NK-92 (cell line): ENCODE measurements at regions not wholly inside any gene's neighbourhood (a gene's known extent, or its start where the extent isn't known, plus 50 kb on each side); places are given as distances from the start of the nearest gene placed in this dataset.
"Not testable (repeated sequence)": the region's sequence is repeated elsewhere in the genome, so short reads cannot be mapped to it uniquely, and the experiment has no call there.

Source experiments
- DNase-seq: peaks from one replicate; lab custom pipeline; 2025; ENCODE audit not compliant: unreplicated experiment; lab: John Stamatoyannopoulos, UW

- no peak for DNase-seq
These were observed 203.6 kb upstream of the MKLN1 start for GRCh38 chr7:131124001-131124629.

GRCh38 chr7:131124867-131125266, 202.8 kb upstream of the MKLN1 start:
- DNase-seq = no peak

DNA sequence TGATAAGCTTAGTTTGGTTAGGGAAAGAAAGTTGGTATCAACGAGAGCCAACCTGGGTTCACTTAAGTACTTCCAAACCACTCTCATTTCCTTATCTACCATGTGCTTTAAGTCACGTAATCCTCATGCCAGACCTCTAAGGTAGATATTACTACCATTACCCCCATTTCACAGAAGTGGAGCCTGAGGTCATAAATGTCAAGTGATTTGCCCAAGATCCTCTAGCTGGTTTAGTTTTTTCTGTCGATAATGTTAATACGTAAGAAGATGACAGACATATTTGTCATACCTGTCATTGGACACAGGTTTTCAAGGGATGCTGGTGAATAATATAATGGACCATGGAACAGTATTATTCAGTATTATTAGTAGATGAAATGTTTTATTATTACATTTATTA, 197.4 kb upstream of the MKLN1 start:
- no peak for DNase-seq

DNA sequence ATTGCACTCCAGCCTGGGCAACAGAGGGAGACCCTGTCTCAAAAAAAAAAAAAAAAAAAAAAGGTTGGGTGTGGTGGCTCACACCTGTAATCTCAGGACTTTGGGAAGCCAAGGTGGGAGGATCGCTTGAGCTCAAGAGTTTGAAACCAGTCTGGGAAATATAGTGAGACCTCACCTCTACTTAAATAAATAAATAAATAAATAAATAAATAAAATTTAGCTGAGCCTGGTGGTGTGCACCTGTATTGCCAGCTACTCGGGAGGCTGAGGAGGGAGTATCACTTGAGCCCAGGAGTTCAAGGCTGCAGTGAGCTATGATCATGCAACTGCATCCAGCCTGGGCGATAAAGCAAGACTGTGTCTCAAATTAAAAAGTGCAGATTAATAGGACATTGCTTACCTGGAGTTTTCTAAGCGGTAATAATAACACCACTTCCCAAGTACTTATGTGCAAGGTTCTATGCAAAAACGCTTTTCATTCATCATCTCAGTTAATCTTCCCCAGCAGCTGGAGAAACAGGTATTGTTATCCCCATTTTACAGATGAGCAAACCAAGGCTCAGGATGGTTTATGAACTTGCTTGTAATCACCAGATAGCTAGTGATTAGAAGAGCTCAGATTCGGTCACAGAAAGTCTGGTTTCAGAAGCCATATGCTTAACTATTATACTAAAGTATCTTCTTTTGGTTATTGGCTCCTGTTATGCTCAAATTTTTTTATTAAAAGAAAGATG, 196.5 kb upstream of the MKLN1 start:
- no peak for DNase-seq

DNA sequence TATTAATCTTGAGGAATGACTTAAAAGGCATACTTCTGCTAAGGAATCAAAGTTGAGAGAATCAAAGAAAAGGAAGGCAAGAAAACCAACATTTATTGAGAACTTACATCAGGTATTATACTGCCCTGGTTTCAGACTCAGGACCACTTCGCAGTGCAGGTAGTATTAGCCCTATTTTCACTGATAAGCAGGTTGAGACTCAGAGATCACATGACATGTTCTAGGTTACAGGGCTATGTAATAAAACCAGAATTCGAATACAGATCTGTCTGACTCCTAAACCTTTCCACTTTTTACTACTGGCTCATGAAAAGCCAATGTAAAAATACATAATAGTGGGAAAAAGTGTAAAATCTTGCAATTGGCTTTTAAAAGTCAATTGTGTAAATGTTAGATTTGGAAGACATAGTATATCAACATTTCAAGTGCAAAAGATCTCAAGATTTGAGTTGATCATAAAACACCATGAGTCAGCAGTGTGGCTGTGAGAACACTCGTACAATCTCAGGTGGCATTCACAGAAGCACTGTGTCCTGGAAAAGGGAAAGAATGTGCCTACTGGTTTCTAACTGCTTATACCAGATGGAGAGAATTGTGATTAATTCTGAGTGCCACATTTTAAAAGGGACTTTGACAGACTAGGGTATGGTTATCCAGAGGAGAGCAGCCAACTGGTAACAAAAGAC, 195.8 kb upstream of the MKLN1 start:
- no peak for DNase-seq

- no peak for DNase-seq
These were observed 188.2 kb upstream of the MKLN1 start for GRCh38 chr7:131139462-131139861.

DNA sequence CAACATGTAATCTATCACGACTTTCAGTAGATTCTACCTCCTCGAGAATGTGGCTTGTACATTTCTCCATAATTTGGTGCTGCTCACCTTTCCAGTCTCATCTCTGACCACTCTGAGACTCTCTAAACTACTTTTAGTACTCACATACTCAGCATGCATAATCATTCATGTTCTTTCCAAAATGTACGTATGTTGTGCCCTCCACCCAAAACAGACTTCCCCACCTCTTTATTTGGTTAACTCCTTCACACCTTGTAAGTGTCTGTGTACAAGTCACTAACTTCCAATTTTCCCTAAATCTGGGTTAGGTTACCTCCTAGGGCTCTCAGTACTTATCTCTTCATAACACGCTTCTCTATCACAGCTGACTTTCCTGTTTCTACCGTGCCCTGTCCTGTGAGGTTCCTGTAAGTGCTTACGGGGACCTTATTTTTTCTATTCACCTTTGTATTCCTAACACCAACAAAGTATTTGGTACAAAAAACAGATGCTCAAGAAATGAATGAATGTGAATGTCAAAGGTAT, 186.2 kb upstream of the MKLN1 start:
- no peak for DNase-seq

DNA sequence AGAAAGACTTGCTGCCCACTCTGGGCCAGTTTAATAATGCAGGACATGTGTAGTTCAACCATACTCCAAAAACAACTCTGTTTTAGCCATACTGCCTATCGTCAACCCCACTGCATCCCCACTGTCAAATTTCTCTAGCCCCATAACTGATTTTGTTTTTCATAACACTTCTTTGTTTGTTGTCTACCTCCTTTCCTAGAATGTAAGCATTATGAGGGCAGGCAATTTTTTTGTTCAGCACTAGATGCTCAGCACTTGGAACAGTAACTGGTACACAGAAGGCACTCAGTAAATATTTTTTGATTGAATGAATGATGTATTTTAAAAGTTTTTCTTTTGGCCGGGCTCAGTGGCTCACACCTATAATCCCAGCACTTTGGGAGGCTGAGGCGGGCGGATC, 183.8 kb upstream of the MKLN1 start:
- no peak for DNase-seq

DNA sequence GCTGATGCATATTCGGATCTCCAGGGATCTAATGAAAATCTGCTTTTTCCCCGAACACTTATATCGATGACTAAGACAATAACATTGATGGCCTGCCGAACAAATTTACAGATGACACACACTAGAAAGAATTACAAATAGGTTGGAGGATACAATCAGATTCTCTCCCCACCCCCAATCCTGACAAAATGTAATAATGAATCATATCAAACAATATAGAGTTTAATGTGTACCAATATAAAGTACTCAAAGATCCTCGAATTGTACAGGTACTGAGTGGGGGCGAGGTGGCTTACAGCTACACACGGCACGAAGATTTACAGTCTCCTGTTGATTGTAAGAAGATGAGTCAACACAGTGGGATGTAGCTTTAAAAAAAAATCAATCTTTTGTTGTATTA, 182.7 kb upstream of the MKLN1 start:
- no peak for DNase-seq

DNA sequence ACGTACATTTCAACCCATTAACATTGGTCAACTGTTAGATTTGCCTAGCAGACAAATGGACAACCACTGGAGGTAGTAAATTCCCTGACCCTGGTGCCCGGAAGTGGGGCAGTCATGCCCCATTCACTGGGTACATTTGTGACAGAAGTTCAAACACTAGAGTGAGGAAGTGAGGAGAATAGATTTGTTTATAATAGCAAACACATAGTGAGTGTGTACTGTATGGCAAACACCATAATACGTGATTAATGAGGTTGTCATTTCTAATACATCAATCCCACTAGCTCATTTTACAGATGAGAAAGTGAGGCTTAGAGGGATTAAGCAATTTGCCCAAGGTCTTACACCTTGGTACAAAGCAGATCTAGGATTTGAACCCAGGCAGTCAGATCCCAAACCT, 181.9 kb upstream of the MKLN1 start:
- DNase-seq = no peak

GRCh38 chr7:131147604-131148003, 180.1 kb upstream of the MKLN1 start:
- DNase-seq = no peak

GRCh38 chr7:131148258-131148657, 179.4 kb upstream of the MKLN1 start:
- no peak for DNase-seq

DNA sequence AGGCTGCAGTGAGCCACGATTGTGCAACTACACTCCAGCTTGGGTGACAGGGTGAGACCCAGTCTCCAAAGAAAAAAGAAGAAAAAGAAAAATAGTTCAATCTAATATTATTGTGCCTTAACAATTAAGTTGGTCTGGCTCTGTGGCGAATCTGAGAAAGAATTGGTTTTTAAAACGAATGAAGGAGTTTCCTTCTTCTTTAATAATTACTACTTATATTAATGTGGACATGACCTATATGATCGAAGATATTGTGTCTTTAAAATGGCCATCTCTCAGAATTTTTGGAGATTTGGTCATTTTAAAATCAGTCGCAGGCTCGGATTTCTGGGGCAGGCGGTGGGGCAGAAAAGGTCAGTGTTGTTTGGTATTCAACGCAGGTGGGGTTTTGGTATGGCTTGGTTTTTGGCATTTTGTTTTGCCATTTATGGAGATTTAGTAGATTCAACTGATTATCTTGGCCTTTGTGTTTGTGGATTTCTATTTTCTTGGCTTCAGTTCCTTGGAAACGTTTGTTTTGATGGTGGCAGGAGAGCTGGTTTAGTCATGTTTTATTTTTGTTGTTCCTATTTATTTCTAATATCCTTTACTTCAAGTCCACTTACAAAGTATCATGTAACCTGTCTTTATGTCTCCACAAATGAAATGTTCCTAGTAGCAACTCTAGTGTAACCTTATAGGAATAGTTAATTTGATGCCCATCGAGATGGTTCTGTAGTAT, 178.8 kb upstream of the MKLN1 start:
- no peak for DNase-seq

DNA sequence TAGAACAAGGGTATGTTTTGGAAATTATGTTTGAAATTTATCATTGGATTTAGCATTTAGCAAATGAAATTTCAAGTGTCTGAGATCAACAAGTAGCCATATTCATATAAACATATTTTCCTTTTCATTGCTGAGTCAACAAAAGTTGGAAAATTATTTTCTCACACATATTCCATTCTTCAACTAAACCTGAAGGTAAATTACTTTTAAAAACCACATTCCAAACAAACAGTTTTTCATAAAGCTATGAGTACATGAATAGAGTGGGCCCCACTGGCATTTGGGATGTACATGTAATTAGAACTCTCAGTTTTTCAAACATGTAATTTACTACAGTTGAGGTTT, 178.3 kb upstream of the MKLN1 start:
- no peak for DNase-seq

DNA sequence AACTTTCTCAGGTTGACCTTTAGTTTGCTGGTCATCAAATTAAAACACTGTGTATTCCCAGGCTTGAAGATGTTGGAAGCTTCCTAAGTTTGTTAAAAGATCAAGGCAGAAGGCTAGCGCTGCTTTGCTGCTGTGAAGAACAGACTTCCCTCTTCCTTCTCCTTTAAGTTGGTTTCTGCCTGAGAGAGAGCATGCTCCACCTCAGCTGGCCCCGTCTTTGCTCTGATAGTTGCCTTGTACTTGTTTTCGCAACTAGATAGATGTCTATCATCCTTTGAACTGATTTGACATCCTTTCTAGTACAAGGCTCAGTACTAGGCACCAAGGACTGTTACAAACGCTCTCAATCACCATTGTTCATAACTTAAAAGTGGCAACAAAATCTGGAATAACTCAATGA, 177.8 kb upstream of the MKLN1 start:
- DNase-seq = no peak

DNA sequence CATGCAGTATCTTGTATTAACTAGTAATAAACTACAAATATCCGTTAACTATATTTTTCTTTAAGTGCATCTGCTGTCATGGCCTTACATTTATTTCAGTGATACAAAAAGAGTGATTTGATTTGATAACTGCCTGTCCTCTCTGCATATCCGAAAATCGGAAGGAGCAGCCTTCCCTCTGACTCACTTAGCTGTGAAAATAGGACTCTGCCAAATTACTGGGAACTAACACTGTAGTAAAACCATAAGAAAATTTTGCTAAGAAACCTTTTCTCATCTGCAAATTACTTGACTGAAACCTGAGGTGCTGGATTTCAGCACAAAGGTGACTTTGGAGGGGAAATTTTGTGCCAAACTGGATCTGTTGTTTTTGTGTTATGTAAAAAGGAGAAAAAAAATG, 176.6 kb upstream of the MKLN1 start:
- no peak for DNase-seq

DNA sequence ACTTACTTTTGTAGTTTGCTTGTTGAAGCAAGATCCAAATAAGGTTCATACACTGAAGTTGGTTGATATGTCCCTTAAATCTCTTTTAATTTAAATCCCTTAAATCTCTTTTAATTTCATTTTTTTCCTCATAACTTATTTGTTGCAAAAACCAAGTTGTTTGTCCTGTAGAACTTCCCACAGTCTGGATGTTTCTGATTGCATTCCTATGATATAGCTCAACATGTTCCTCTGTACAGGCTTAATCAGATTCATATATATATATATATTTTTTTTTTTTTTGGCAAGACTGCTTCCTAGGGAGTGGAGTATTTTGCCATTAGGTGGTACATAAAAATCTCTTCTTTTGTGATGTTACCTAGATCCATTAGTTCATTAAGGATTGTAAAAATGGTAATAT, 174.9 kb upstream of the MKLN1 start:
- DNase-seq = no peak

DNA sequence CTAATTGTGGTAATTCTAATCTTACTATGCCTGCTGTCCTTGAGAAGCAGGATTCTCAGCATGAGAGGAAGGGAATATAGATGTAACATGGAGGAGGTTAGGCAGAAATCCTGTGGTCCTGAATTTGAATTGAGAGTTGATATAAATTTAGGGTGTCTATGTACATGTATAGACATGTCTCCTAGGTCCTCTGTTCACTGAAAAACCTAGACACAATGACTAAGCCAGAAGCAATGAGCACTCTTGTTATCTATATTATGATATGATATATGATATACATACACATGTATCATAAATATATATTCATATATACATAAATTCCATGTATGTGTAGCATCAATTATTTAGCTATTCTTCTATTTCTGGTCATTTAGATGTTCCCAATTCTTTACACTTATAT, 173.3 kb upstream of the MKLN1 start:
- DNase-seq = no peak

GRCh38 chr7:131157530-131158243, 170.0 kb upstream of the MKLN1 start:
- DNase-seq = no peak

DNA sequence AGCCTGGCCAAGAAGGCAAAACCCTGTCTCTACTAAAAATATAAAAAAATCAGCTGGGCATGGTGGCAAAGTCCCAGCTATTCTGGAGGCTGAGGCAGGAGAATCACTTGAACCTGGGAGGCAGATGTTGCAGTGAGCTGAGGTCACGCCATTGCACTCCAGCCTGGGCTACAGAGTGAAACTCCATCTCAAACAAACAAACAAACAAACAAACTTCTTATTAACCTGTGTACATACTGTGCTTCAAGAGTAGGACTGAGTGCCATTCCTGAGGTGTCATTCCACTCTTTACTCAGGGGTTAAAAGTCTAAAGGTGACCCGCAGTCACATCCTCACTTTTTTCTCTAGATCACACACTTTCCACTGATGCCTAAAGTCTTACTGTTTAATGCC, 169.4 kb upstream of the MKLN1 start:
- DNase-seq = not testable (repeated sequence)

- no peak for DNase-seq
These were observed 167.7 kb upstream of the MKLN1 start for GRCh38 chr7:131159961-131160361.
